Uterus (tissue), 2 donors: ENCODE measurements at regions not wholly inside any gene's neighbourhood (a gene's known extent, or its start where the extent isn't known, plus 50 kb on each side); places are given as distances from the start of the nearest gene placed in this dataset.
"Not testable (repeated sequence)": the region's sequence is repeated elsewhere in the genome, so short reads cannot be mapped to it uniquely, and the experiment has no call there.

Experiments used
- POLR2A ChIP-seq, 2 donors: fragments of 450-650 bp; IDR thresholded peaks; one replicate each; pipeline ENCODE4 v1.6.1; 2016; ENCODE audit warnings: antibody characterized with exemption in 2 of 2, mild to moderate bottlenecking in 1 of 2, moderate library complexity in 1 of 2
- TF ChIP-seq, protein P1 (sequence below), 4 experiments: fragments of 200-600 bp in 2 of 4; fragments of 450-650 bp in 2 of 4; sonication (generic) in 2 of 4; IDR thresholded peaks; one replicate each; pipeline ENCODE4 v1.5.1; 2016 to 2019; ENCODE audit warnings: antibody characterized with exemption in 4 of 4, mild to moderate bottlenecking in 2 of 4, moderate library complexity in 1 of 4

- not testable (repeated sequence) for TF ChIP-seq POLR2A (IDR thresholded peaks at IDR 0.05)
- TF ChIP-seq, protein P1, sequence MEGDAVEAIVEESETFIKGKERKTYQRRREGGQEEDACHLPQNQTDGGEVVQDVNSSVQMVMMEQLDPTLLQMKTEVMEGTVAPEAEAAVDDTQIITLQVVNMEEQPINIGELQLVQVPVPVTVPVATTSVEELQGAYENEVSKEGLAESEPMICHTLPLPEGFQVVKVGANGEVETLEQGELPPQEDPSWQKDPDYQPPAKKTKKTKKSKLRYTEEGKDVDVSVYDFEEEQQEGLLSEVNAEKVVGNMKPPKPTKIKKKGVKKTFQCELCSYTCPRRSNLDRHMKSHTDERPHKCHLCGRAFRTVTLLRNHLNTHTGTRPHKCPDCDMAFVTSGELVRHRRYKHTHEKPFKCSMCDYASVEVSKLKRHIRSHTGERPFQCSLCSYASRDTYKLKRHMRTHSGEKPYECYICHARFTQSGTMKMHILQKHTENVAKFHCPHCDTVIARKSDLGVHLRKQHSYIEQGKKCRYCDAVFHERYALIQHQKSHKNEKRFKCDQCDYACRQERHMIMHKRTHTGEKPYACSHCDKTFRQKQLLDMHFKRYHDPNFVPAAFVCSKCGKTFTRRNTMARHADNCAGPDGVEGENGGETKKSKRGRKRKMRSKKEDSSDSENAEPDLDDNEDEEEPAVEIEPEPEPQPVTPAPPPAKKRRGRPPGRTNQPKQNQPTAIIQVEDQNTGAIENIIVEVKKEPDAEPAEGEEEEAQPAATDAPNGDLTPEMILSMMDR (IDR thresholded peaks at IDR 0.05) = not testable (repeated sequence)
Measured at GRCh38 chr10:42235736-42236135, 402.6 kb downstream of the ZNF33B start.
